GM18873 (cell line): ENCODE measurements at regions not wholly inside any gene's neighbourhood (a gene's known extent, or its start where the extent isn't known, plus 50 kb on each side); places are given as distances from the start of the nearest gene placed in this dataset.
"Not testable (repeated sequence)": the region's sequence is repeated elsewhere in the genome, so short reads cannot be mapped to it uniquely, and the experiment has no call there.

Source experiments
- ATAC-seq: cut with Tn5 transposase; IDR thresholded peaks from one replicate; pipeline ENCODE4 v1.9.1; 2021; ENCODE audit warnings: mild to moderate bottlenecking, moderate library complexity, moderate number of reproducible peaks; ENCODE audit not compliant: unreplicated experiment, low FRiP score

DNA sequence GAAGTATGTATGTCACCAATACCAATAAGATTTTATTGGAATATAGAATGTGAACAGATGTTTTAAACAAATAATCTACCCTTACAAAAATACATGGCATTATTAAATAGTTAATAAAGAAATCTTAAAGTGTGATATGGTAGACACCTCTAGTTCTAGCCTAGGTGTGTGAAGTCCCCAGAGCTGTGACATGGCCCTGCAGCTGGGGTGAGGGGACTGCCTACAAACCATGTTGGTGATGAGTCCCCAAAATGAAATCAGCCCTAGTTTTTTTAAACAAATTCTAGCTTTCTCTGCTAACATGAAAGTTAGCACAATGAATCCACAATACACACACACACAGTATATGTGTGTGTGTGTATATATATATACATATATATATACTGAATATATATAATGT is 195.1 kb upstream of the RPS23 start:
- no peak for ATAC-seq

GRCh38 chr5:82470185-82470994 is 192.2 kb upstream of the RPS23 start:
- ATAC-seq, result no peak

DNA sequence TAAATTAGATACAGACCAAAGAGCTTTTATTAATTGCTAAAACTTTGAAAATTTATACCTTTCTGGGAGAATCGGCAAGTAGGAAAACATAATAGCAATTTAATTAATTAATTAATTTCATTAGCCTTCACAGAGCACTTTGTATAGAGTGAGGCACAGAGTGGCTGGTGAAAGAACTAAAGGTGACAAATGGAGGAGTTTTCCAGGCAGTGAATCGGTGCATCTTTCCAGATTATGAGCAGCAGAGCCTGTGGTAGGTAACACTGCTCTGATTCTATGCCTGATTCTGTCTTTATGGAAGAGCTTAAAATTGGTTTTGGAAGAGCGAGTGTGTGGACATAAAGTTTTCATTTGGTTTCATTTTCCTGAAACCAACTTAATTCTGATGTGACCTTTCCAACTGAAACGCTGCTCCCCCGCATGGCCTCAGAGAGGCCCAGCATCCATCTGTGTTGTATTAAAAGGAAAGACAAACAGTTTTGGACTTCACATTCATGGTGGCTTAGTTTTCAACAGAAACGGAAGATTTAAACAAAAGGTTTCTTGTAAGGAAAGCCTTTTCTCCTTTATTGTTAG is 188.9 kb upstream of the RPS23 start:
- ATAC-seq, result no peak

GRCh38 chr5:82465235-82465634 is 187.1 kb upstream of the RPS23 start:
- no peak for ATAC-seq

DNA sequence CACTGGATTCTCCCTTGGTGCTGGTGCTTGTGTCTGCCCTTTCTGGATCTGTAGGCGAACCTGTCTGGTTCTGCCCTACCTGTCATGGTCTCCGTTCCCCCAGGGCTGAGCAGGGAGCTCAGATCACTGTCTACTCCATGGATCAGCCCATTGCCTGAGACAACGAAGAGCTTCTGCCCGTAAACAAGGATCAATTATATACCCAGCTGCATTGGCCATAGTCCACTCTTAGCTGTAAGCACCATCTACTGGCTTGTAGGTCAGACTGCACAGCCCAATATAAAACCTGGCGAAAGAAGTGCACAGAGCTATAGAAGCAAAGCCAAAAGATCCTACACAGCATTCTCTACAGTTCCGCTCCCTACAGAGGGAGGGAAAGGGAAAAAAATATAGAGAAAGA is 181.5 kb upstream of the RPS23 start:
- no peak for ATAC-seq

- ATAC-seq, result not testable (repeated sequence)
These were observed 177.2 kb upstream of the RPS23 start for GRCh38 chr5:82455317-82455716.

- no peak for ATAC-seq
These were observed 170.2 kb upstream of the RPS23 start for GRCh38 chr5:82448374-82448773.

DNA sequence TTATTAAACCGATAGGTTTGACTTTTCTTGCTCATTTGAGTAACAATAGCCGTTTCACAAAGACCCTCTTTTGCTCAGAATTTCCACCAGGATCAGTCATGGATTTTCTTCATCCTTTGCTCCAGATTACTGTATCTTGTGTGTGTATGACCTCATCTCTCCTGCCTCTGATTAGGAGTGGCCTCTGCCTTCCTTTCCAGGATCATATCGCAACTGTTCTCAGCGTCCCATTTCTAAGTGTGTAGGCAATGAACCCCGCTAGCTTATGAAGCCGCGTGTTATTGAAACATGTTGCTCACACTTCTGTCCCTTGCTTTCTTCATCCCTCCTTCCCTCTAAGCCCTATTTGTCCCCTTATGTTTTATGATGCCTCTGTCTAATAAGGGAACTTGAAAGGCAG is 169.8 kb upstream of the RPS23 start:
- no peak for ATAC-seq

- no peak for ATAC-seq
These were observed 168.7 kb upstream of the RPS23 start for GRCh38 chr5:82446809-82447208.

- no peak for ATAC-seq
These were observed 167.7 kb upstream of the RPS23 start for GRCh38 chr5:82445726-82446335.

DNA sequence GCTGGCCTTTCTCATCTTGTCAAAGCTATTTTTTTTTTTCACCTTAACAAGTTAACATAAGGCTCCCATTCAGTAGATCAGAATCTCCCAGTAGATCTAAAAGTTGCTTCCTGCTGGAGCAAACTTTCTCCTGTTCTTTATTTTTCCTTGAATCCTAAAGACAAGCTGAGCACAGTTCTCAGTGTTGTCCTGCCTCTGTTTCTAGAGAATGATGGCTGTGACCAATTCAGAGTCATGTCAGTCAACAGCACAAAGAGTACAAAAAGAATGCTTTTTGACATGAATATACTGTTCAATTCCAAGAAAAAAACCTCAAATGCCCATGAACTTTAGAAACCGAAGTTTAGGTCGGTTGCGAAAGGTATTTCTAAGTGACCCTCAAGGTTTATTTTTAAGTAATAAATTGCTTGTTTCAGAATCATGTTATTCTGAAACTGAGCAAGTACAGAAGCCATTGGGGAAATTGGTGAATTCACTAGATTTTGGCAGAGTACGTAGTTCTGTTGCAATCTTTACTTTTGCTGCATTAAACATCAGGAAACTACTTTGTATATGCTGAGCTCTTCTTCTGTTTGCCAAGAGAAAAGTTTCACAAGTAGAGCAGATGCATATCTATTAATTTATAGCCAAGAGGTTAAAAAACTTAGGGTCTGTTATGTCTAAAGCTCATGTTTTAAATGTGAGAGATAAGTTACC is 161.7 kb upstream of the RPS23 start:
- ATAC-seq, result no peak

DNA sequence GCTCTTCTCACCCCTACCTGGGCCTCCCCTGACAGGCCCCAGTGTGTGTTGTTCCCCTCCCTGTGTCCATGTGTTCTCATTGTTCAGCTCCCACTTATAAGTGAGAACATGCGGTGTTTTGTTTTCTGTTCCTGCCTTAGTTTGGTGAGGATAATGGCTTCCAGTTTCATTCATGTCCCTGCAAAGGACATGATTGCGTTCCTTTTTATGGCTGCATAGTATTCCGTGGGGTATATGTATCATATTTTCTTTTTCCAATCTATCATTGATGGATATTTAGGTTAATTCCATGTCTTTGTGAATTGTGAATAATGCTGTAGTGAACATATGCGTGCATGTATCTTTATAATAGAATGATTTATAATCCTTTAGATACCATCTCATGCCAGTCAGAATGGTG is 159.4 kb upstream of the RPS23 start:
- not testable (repeated sequence) for ATAC-seq

GRCh38 chr5:82436291-82436690 is 158.1 kb upstream of the RPS23 start:
- no peak for ATAC-seq

- not testable (repeated sequence) for ATAC-seq
These were observed 156.8 kb upstream of the RPS23 start for GRCh38 chr5:82434696-82435660.

DNA sequence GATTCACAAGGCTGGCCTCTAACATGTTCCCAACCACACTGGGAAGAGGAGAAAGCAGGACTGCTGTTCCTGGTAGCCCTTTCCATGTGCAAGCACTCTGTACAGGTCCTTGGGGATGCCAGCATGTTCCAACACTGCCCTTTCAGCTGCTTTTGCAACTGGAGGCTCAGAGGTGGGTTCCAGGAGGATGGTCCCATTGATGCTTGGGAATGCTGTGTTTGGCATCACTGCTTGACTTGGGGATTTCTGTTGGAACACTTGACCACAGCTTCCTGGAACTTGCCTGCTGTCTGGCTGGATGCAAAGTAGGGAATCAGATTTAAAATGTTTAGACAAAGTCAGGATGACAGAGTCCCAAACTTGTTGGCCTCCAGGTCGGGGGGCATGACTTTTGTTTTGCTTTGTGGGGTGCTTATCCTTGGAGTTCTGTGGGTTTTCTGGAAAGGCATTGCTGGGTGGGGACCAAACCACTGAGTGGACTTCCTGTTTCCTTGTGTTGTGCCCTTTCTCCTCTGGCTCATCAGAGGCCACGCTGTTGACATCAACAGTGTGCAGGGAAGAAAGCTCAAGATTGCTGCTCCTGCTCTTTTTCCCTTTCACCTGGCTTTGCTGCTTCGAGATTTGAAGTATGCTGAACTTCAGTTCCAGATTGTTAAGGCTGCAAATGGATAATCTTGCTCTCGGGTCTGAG is 148.5 kb upstream of the RPS23 start:
- ATAC-seq, result no peak

DNA sequence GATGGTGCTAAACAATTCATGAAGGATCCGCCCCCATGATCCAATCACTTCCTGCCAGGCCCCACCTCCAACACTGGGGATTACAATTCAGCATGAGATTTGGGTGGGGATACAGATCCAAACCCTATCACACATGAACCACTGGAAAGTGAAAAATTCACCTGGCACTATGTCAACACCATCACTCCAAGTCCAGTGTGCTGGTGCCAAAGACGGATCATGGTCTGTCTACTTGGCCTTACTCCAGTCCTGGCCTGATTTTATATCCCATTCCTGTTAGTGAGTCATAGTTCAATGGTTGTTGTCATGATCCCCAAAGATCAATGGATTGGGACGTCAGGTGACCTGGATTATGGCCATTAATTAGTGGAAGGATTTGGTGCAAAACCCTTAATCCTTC is 147.4 kb upstream of the RPS23 start:
- no peak for ATAC-seq

- no peak for ATAC-seq
These were observed 146.1 kb upstream of the RPS23 start for GRCh38 chr5:82424211-82424610.

DNA sequence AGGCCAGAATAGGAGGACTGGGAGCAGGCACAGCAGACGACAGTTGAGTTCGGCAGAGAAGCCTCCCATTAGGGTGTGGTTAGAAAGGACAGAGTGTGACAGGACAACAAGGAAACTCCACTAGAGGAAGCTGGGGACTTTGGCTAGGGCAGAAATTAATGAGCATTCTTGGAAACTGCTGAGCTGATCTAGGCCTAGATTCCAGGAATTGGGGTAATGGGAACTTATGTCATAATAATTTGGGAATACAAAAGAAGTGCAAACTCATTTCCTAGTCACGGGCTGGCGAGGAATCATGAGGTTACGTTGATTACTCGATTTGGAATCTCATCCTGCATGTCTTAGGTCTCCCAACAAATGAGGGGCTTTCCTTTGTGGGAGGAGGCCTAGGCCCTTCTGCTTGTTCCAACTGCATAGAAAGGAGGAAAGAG is 144.6 kb upstream of the RPS23 start:
- ATAC-seq, result no peak

GRCh38 chr5:82422001-82422740 is 144.0 kb upstream of the RPS23 start:
- ATAC-seq, result no peak
